Central memory CD8-positive, alpha-beta T cell (primary cell): ENCODE measurements at regions not wholly inside any gene's neighbourhood (a gene's known extent, or its start where the extent isn't known, plus 50 kb on each side); places are given as distances from the start of the nearest gene placed in this dataset.

ENCODE experiments used
- ATAC-seq: fragments of 150-1000 bp; cut with Tn5 transposase; replicated peaks from 2 replicates; pipeline ENCODE4 v1.10.0; 2022; ENCODE audit warnings: mild to moderate bottlenecking, moderate FRiP score, moderate number of reproducible peaks; ENCODE audit not compliant: poor library complexity, severe bottlenecking; ENCODE audit errors: extremely low read depth
- DNase-seq, 2 donors: peaks; one replicate each; pipeline ENCODE4 v3.0.0; 2021; ENCODE audit warnings: low spot score in 2 of 2
- H3K27ac Mint-ChIP-seq: one replicate; pipeline ENCODE4 v1.8.0; 2022; ENCODE audit warnings: low read depth, mild to moderate bottlenecking, moderate library complexity, mixed read lengths
- H3K27me3 Mint-ChIP-seq: one replicate; pipeline ENCODE4 v1.8.0; 2022; ENCODE audit warnings: mixed read lengths
- H3K36me3 Mint-ChIP-seq: one replicate; pipeline ENCODE4 v1.8.0; 2022; ENCODE audit warnings: mild to moderate bottlenecking, moderate library complexity, mixed read lengths; ENCODE audit not compliant: insufficient read depth
- H3K4me1 Mint-ChIP-seq: one replicate; pipeline ENCODE4 v1.8.0; 2022; ENCODE audit warnings: mixed read lengths
- H3K4me3 Mint-ChIP-seq: one replicate; pipeline ENCODE4 v1.8.0; 2022; ENCODE audit warnings: mild to moderate bottlenecking, moderate library complexity, mixed read lengths
- H3K9me3 Mint-ChIP-seq: one replicate; pipeline ENCODE4 v1.8.0; 2022; ENCODE audit warnings: mixed read lengths

GRCh38 chr10:129165076-129165720 is 301.8 kb upstream of the MGMT start:
- no peak overlapping the region for H3K4me3 Mint-ChIP-seq
- ATAC-seq (no peak), DNase-seq (no peak)
- no peaks in the 10 kb centered on the region for H3K9me3 Mint-ChIP-seq
- H3K4me1 Mint-ChIP-seq, result no peaks in the 10 kb centered on the region
- no peaks in the 10 kb centered on the region for H3K27me3 Mint-ChIP-seq
- H3K27ac Mint-ChIP-seq, result no peak overlapping the region
- H3K36me3 Mint-ChIP-seq, result no peaks in the 10 kb centered on the region

- Mint-ChIP-seq H3K4me1 (no peaks in the 10 kb centered on the region), H3K36me3 (no peaks in the 10 kb centered on the region), H3K9me3 (no peaks in the 10 kb centered on the region), H3K27me3 (no peaks in the 10 kb centered on the region), H3K27ac (no peak overlapping the region), H3K4me3 (no peak overlapping the region)
- DNase-seq, result no peak
- no peak for ATAC-seq
Observed at GRCh38 chr10:129165770-129166169, 301.3 kb upstream of the MGMT start.

GRCh38 chr10:129168660-129169059 is 298.4 kb upstream of the MGMT start:
- DNase-seq (no peak), ATAC-seq (no peak)
- Mint-ChIP-seq H3K9me3 (no peaks in the 10 kb centered on the region), H3K36me3 (no peaks in the 10 kb centered on the region), H3K4me1 (no peaks in the 10 kb centered on the region), H3K27ac (no peak overlapping the region), H3K27me3 (peaks cover 10% of the 10 kb centered on the region), H3K4me3 (no peak overlapping the region)

GRCh38 chr10:129169115-129169514 is 297.9 kb upstream of the MGMT start:
- ATAC-seq, result no peak
- Mint-ChIP-seq H3K9me3 (no peaks in the 10 kb centered on the region), H3K36me3 (no peaks in the 10 kb centered on the region), H3K27me3 (peaks cover 14% of the 10 kb centered on the region), H3K4me3 (no peak overlapping the region), H3K27ac (no peak overlapping the region), H3K4me1 (no peaks in the 10 kb centered on the region)
- DNase-seq, result no peak

- Mint-ChIP-seq H3K36me3 (peaks cover 2% of the 10 kb centered on the region), H3K27ac (no peak overlapping the region), H3K9me3 (no peaks in the 10 kb centered on the region), H3K4me3 (no peak overlapping the region), H3K27me3 (peaks cover 31% of the 10 kb centered on the region), H3K4me1 (no peaks in the 10 kb centered on the region)
- DNase-seq (no peak), ATAC-seq (no peak)
Observed at GRCh38 chr10:129170812-129171211, 296.2 kb upstream of the MGMT start.

GRCh38 chr10:129171812-129172211 is 295.2 kb upstream of the MGMT start:
- no peak overlapping the region for H3K27ac Mint-ChIP-seq
- no peak overlapping the region for H3K4me3 Mint-ChIP-seq
- H3K9me3 Mint-ChIP-seq, result no peaks in the 10 kb centered on the region
- H3K36me3 Mint-ChIP-seq, result peaks cover 2% of the 10 kb centered on the region
- DNase-seq (no peak), ATAC-seq (no peak)
- no peaks in the 10 kb centered on the region for H3K4me1 Mint-ChIP-seq
- H3K27me3 Mint-ChIP-seq, result peaks cover 39% of the 10 kb centered on the region

GRCh38 chr10:129174232-129175014 is 292.6 kb upstream of the MGMT start:
- DNase-seq, result no peak
- H3K27ac Mint-ChIP-seq, result no peak overlapping the region

GRCh38 chr10:129179245-129179971 is 287.6 kb upstream of the MGMT start:
- Mint-ChIP-seq H3K9me3 (no peaks in the 10 kb centered on the region), H3K4me3 (no peak overlapping the region), H3K4me1 (no peaks in the 10 kb centered on the region), H3K27ac (no peak overlapping the region), H3K36me3 (peaks cover 2% of the 10 kb centered on the region), H3K27me3 (peaks cover 30% of the 10 kb centered on the region)
- DNase-seq (no peak), ATAC-seq (no peak)

More at GRCh38 chr10:129174232-129175014, 292.6 kb upstream of the MGMT start:
- ATAC-seq, result no peak
- Mint-ChIP-seq H3K36me3 (peaks cover 2% of the 10 kb centered on the region), H3K4me3 (no peak overlapping the region), H3K4me1 (no peaks in the 10 kb centered on the region), H3K27me3 (peaks cover 47% of the 10 kb centered on the region), H3K9me3 (no peaks in the 10 kb centered on the region)

- ATAC-seq, result no peak
- DNase-seq, result no peak
- Mint-ChIP-seq H3K27me3 (peaks cover 23% of the 10 kb centered on the region), H3K9me3 (no peaks in the 10 kb centered on the region), H3K4me3 (no peak overlapping the region), H3K4me1 (no peaks in the 10 kb centered on the region), H3K36me3 (no peaks in the 10 kb centered on the region), H3K27ac (no peak overlapping the region)
Observed at GRCh38 chr10:129179972-129180678, 286.9 kb upstream of the MGMT start.

GRCh38 chr10:129184196-129184595 is 282.8 kb upstream of the MGMT start:
- Mint-ChIP-seq H3K4me3 (no peak overlapping the region), H3K36me3 (peaks cover 2% of the 10 kb centered on the region), H3K9me3 (peaks cover 6% of the 10 kb centered on the region), H3K4me1 (no peaks in the 10 kb centered on the region), H3K27me3 (peaks cover 10% of the 10 kb centered on the region), H3K27ac (no peak overlapping the region)
- ATAC-seq (no peak), DNase-seq (no peak)

GRCh38 chr10:129187331-129187730 is 279.7 kb upstream of the MGMT start:
- no peaks in the 10 kb centered on the region for H3K4me1 Mint-ChIP-seq
- no peak overlapping the region for H3K27ac Mint-ChIP-seq
- H3K36me3 Mint-ChIP-seq, result peaks cover 2% of the 10 kb centered on the region
- no peak overlapping the region for H3K4me3 Mint-ChIP-seq
- H3K27me3 Mint-ChIP-seq, result peaks cover 23% of the 10 kb centered on the region
- peaks cover 6% of the 10 kb centered on the region for H3K9me3 Mint-ChIP-seq
- DNase-seq, result no peak
- no peak for ATAC-seq

GRCh38 chr10:129191797-129192196 is 275.2 kb upstream of the MGMT start:
- no peaks in the 10 kb centered on the region for H3K9me3 Mint-ChIP-seq
- H3K27ac Mint-ChIP-seq, result no peak overlapping the region
- H3K4me3 Mint-ChIP-seq, result no peak overlapping the region
- peaks cover 50% of the 10 kb centered on the region for H3K27me3 Mint-ChIP-seq
- no peaks in the 10 kb centered on the region for H3K4me1 Mint-ChIP-seq
- DNase-seq, result no peak
- peaks cover 3% of the 10 kb centered on the region for H3K36me3 Mint-ChIP-seq
- no peak for ATAC-seq
